22Rv1 (cell line): ENCODE measurements at regions not wholly inside any gene's neighbourhood (a gene's known extent, or its start where the extent isn't known, plus 50 kb on each side); places are given as distances from the start of the nearest gene placed in this dataset.

Experiments used
- CTCF ChIP-seq: fragments of 450-650 bp; IDR thresholded peaks from 2 replicates; pipeline ENCODE4 v1.5.1; 2017; ENCODE audit warnings: mild to moderate bottlenecking
- ZFX ChIP-seq: fragments of 450-650 bp; IDR thresholded peaks from 2 replicates; pipeline ENCODE4 v1.6.1; 2017; ENCODE audit warnings: antibody characterized with exemption, borderline replicate concordance

- TF ChIP-seq CTCF (no peak), ZFX (no peak)
These were observed 510.1 kb upstream of the SLC8A1 start for GRCh38 chr2:40962026-40962425.
